KMS-11 (cell line): ENCODE measurements at regions not wholly inside any gene's neighbourhood (a gene's known extent, or its start where the extent isn't known, plus 50 kb on each side); places are given as distances from the start of the nearest gene placed in this dataset.

ENCODE experiments used
- H2AFZ ChIP-seq: fragments of 200-600 bp; sonication (generic); 2 replicates; pipeline ENCODE4 v1.6.1; 2016; ENCODE audit warnings: antibody characterized with exemption, mixed run types, low read depth
- H3K27ac ChIP-seq: fragments of 200-600 bp; sonication (generic); 2 replicates; pipeline ENCODE4 v1.6.1; 2016; ENCODE audit warnings: mild to moderate bottlenecking, mixed run types
- H3K27me3 ChIP-seq: fragments of 200-600 bp; sonication (generic); 2 replicates; pipeline ENCODE4 v1.6.1; 2017; ENCODE audit warnings: mild to moderate bottlenecking, low read depth, mixed run types, moderate library complexity; ENCODE audit not compliant: insufficient read depth
- H3K36me3 ChIP-seq: fragments of 200-600 bp; sonication (generic); 2 replicates; pipeline ENCODE4 v1.6.1; 2017; ENCODE audit warnings: mild to moderate bottlenecking, mixed run types; ENCODE audit not compliant: insufficient read depth
- H3K4me1 ChIP-seq: fragments of 200-600 bp; sonication (generic); 2 replicates; pipeline ENCODE4 v1.6.1; 2016; ENCODE audit warnings: mild to moderate bottlenecking, low read depth, mixed run types; ENCODE audit not compliant: poor library complexity, severe bottlenecking
- H3K4me2 ChIP-seq: fragments of 200-600 bp; sonication (generic); 2 replicates; pipeline ENCODE4 v1.7.0; 2016; ENCODE audit warnings: mild to moderate bottlenecking, mixed run types
- H3K4me3 ChIP-seq: fragments of 200-600 bp; sonication (generic); IDR thresholded peaks from 2 replicates; pipeline ENCODE4 v1.6.1; 2017; ENCODE audit warnings: low read depth, low read length, mixed read lengths; ENCODE audit not compliant: insufficient read depth
- H3K79me2 ChIP-seq: fragments of 200-600 bp; sonication (generic); 2 replicates; pipeline ENCODE4 v1.6.1; 2016; ENCODE audit warnings: low read depth, mixed run types; ENCODE audit not compliant: insufficient read depth
- H3K9ac ChIP-seq: fragments of 200-600 bp; sonication (generic); 2 replicates; pipeline ENCODE4 v1.6.1; 2016; ENCODE audit warnings: mild to moderate bottlenecking, mixed run types
- H4K20me1 ChIP-seq: fragments of 200-600 bp; sonication (generic); 2 replicates; pipeline ENCODE4 v1.6.1; 2016; ENCODE audit warnings: mild to moderate bottlenecking, mixed run types; ENCODE audit not compliant: insufficient read depth
- TF ChIP-seq, protein P1 (sequence below): fragments of 200-600 bp; sonication (generic); conservative IDR thresholded peaks from 2 replicates; pipeline ENCODE4 v1.6.1; 2017; ENCODE audit warnings: low read depth, mild to moderate bottlenecking, antibody characterized with exemption, low read length, moderate library complexity, mixed read lengths

DNA sequence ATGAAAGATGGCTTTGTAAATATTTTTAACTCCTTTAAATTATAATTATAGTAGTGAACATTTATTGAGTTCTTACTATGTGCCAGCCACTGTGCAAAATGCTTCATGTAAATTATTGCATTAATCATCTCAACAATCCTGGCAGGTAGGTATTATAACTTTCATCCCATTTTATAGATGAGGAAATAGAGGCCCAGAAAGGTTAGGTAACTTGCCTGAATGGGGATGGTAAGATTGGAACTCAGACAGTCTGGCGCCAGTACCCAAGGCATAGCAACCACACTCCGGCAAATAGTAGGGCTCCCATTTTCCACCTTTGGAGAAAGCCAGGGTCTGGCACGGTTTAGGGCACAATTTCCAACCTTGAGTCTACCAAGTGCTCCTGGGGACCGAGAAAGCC lies 129.8 kb downstream of the VEGFA start:
- TF ChIP-seq, protein P1, sequence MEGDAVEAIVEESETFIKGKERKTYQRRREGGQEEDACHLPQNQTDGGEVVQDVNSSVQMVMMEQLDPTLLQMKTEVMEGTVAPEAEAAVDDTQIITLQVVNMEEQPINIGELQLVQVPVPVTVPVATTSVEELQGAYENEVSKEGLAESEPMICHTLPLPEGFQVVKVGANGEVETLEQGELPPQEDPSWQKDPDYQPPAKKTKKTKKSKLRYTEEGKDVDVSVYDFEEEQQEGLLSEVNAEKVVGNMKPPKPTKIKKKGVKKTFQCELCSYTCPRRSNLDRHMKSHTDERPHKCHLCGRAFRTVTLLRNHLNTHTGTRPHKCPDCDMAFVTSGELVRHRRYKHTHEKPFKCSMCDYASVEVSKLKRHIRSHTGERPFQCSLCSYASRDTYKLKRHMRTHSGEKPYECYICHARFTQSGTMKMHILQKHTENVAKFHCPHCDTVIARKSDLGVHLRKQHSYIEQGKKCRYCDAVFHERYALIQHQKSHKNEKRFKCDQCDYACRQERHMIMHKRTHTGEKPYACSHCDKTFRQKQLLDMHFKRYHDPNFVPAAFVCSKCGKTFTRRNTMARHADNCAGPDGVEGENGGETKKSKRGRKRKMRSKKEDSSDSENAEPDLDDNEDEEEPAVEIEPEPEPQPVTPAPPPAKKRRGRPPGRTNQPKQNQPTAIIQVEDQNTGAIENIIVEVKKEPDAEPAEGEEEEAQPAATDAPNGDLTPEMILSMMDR = no peak
- no peaks in the 10 kb centered on the region for H3K4me1 ChIP-seq
- H2AFZ ChIP-seq = no peak overlapping the region
- H3K79me2 ChIP-seq = no peaks in the 10 kb centered on the region
- H3K4me2 ChIP-seq = no peak overlapping the region
- H3K4me3 ChIP-seq = no peak overlapping the region
- H3K36me3 ChIP-seq = no peaks in the 10 kb centered on the region
- no peak overlapping the region for H3K9ac ChIP-seq
- no peaks in the 10 kb centered on the region for H4K20me1 ChIP-seq
- no peak overlapping the region for H3K27ac ChIP-seq
- H3K27me3 ChIP-seq = no peaks in the 10 kb centered on the region

DNA sequence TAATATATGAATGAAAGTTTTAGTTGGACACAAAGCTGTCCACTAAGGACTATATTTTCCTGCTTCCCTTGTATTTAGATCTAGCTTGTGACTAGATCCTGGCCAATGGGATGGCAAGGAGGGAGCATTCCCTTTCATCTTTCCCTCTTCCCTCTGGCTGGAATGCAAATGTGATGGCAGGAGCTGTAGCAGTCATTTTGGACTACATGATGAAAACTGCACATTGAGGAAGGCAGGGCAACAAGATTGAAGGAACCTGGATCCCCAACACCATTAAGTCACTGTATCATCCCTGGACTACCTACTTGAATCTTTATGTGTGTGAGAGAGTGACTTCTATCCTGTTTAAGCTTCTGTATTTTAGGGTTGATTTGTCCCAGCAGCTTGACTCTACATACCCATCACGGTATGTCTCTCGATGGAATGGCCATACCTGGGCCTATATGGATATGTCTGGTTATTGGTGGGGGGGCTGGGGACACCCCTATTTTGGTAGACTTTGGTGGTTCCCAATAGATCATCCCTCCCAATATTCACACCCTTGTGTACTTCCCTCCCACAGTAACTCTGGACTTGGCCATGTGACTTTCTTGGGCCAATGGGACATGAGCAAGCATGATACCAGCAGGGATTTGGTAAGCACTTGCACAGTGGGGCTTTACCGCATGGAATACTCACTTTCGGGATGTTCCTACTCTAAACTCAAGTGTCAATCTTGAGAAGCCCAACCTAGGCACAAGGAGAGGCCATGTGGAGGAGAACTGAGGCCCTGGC lies 128.5 kb downstream of the VEGFA start:
- Histone ChIP-seq H3K9ac (no peak overlapping the region), H3K4me1 (no peaks in the 10 kb centered on the region), H3K4me3 (no peak overlapping the region), H3K27me3 (no peaks in the 10 kb centered on the region), H3K36me3 (no peaks in the 10 kb centered on the region), H2AFZ (no peak overlapping the region), H3K4me2 (no peak overlapping the region), H4K20me1 (no peaks in the 10 kb centered on the region), H3K27ac (no peak overlapping the region), H3K79me2 (no peaks in the 10 kb centered on the region)
- TF ChIP-seq, protein P1 = no peak

DNA sequence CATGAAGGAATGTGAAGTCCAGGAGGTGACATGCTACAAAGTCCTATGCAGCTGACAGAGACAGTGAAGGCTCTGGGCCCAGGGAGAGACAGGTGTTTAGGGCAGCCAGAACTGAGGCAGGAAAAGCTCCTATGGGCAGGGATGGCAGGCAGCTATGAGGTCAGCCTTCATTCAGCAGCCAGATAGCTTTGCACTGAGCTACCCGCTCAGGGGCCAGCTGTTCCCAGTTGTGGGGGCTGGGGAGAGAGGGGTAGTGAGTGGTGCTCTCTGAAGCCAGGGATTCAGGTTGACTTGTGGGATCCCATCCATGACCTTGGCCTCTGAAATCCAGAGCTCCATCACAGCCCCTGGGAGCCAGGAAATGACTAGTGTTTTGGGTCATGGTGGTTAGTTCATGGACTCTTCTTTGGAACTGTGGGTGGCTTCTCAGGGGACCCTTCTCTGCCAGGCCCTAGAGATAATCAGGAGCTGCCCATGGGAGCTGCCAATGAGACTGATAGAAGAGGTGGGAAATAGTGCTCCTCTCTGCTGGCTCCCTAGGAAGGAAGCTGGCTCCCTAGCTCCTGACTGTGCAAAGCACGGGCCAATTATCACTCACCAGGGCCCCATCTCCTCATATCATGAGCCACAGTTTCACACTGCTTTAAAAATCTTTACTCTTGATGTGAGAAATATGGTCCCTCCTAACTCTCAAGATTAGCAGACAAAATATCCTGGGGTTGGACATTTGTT lies 127.7 kb downstream of the VEGFA start:
- TF ChIP-seq, protein P1 = no peak
- no peaks in the 10 kb centered on the region for H4K20me1 ChIP-seq
- H3K27ac ChIP-seq = no peak overlapping the region
- H3K4me3 ChIP-seq = no peak overlapping the region
- no peaks in the 10 kb centered on the region for H3K4me1 ChIP-seq
- H2AFZ ChIP-seq = no peak overlapping the region
- no peaks in the 10 kb centered on the region for H3K27me3 ChIP-seq
- H3K9ac ChIP-seq = no peak overlapping the region
- no peaks in the 10 kb centered on the region for H3K36me3 ChIP-seq
- H3K79me2 ChIP-seq = no peaks in the 10 kb centered on the region
- H3K4me2 ChIP-seq = no peak overlapping the region

DNA sequence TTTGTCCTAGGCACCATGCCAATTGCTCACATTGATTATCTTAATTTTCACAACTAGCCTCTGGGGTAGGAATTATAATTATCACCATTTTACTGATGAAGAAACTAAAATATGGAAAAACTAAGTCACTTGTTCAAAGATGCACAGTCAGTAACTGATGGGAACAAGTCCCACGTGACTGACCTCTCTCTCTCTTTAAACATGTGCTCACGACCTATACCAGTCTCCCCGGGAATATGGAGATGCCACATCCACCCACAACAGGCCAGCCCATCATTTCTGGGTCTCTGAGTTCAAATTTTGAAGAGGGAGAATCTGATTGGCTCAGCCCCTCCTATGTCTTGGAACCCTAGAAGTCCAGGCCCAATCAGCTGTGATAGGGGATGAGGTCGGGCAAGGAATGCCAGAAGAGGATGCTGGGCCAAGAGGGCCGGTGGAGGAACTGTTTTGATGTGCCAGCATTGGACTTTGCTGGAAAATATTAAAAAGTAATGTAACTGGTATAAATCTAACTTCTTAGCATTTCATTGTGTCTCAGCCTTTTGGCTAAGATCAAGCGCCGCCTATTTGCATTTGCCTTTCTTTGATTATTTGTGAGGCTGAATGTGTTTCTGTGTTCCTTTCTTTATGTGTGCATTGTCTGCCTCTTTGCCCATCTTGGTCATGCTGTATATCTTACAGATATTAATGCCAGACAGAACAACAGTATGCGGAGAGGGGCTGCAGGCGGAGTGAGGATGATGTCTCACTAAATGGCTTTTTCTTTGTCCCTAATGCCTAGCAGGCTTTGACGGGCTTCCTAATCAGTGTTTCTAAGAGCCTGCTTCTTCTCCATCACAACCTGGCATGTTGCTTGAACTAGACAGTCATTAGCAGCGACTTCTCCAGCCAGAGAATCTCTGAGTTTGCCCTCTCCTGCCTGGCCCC lies 126.6 kb downstream of the VEGFA start:
- H3K27ac ChIP-seq = no peak overlapping the region
- TF ChIP-seq, protein P1 = no peak
- H2AFZ ChIP-seq = no peak overlapping the region
- H3K4me3 ChIP-seq = no peak overlapping the region
- H3K27me3 ChIP-seq = no peaks in the 10 kb centered on the region
- no peaks in the 10 kb centered on the region for H4K20me1 ChIP-seq
- H3K36me3 ChIP-seq = no peaks in the 10 kb centered on the region
- H3K4me1 ChIP-seq = no peaks in the 10 kb centered on the region
- no peak overlapping the region for H3K9ac ChIP-seq
- H3K4me2 ChIP-seq = no peak overlapping the region
- H3K79me2 ChIP-seq = no peaks in the 10 kb centered on the region
